ENCODE measurements at regions not wholly inside any gene's neighbourhood (a gene's known extent, or its start where the extent isn't known, plus 50 kb on each side); places are given as distances from the start of the nearest gene placed in this dataset.
"Not testable (repeated sequence)": the region's sequence is repeated elsewhere in the genome, so short reads cannot be mapped to it uniquely, and the experiment has no call there.

- Histone ChIP-seq H3K36me3 (ENCODE audit: control insufficient read depth, insufficient read depth, low read length) (no peaks in the 10 kb centered on the region), H3K27me3 (ENCODE audit: control insufficient read depth, insufficient read depth, low read length) (no peaks in the 10 kb centered on the region), H3K4me3 (ENCODE audit: low read depth, low read length) (no peak overlapping the region)
- no peak for DNase-seq (ENCODE audit: low read depth)
- TF ChIP-seq CTCF (IDR thresholded peaks at IDR 0.05; ENCODE audit: insufficient read depth, low read length, poor library complexity, severe bottlenecking): no peak
Measured at GRCh38 chr2:59233448-59233847, 992.3 kb upstream of the FANCL start.

GRCh38 chr2:59232394-59233165 is 991.5 kb upstream of the FANCL start:
- TF ChIP-seq CTCF (IDR thresholded peaks at IDR 0.05; ENCODE audit: insufficient read depth, low read length, poor library complexity, severe bottlenecking): no peak
- no peak for DNase-seq (ENCODE audit: low read depth)
- H3K36me3 ChIP-seq (ENCODE audit: control insufficient read depth, insufficient read depth, low read length): no peaks in the 10 kb centered on the region

DNA sequence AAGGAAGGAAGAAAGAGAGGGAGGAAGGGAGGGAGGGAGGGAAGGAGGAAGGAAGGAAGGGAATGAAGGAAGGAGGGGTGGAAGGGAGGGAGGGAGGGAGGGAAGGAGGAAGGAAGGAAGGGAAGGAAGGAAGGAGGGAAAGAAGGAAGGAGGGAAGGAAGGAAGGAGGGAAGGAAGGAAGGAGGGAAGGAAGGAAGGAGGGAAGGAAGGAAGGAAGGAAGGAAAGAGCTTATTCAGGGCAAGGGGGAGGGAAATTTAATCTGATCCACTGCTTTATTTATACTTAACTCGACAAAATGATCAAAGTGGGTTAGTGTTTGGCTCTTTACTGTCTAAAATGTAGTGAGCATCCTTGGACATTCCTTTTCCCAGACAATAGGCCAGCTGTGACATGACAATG is 985.2 kb upstream of the FANCL start:
- not testable (repeated sequence) for DNase-seq (ENCODE audit: low read depth); H3K36me3 ChIP-seq (ENCODE audit: control insufficient read depth, insufficient read depth, low read length); H3K4me3 ChIP-seq (ENCODE audit: low read depth, low read length); H3K27me3 ChIP-seq (ENCODE audit: control insufficient read depth, insufficient read depth, low read length)

More at GRCh38 chr2:59232394-59233165, 991.5 kb upstream of the FANCL start:
- Histone ChIP-seq H3K27me3 (ENCODE audit: control insufficient read depth, insufficient read depth, low read length) (no peaks in the 10 kb centered on the region), H3K4me3 (ENCODE audit: low read depth, low read length) (no peak overlapping the region)

GRCh38 chr2:59223742-59224141 is 982.6 kb upstream of the FANCL start:
- H3K27me3 ChIP-seq (ENCODE audit: control insufficient read depth, insufficient read depth, low read length): no peaks in the 10 kb centered on the region
- TF ChIP-seq CTCF (IDR thresholded peaks at IDR 0.05; ENCODE audit: insufficient read depth, low read length, poor library complexity, severe bottlenecking): no peak
- no peak overlapping the region for H3K4me3 ChIP-seq (ENCODE audit: low read depth, low read length)
- no peaks in the 10 kb centered on the region for H3K36me3 ChIP-seq (ENCODE audit: control insufficient read depth, insufficient read depth, low read length)
- DNase-seq (ENCODE audit: low read depth): no peak

- DNase-seq (ENCODE audit: low read depth): no peak
- Histone ChIP-seq H3K4me3 (ENCODE audit: low read depth, low read length) (no peak overlapping the region), H3K36me3 (ENCODE audit: control insufficient read depth, insufficient read depth, low read length) (no peaks in the 10 kb centered on the region), H3K27me3 (ENCODE audit: control insufficient read depth, insufficient read depth, low read length) (no peaks in the 10 kb centered on the region)
- no peak for TF ChIP-seq CTCF (IDR thresholded peaks at IDR 0.05; ENCODE audit: insufficient read depth, low read length, poor library complexity, severe bottlenecking)
Measured at GRCh38 chr2:59217360-59217759, 976.2 kb upstream of the FANCL start.

- DNase-seq (ENCODE audit: low read depth): no peak
- Histone ChIP-seq H3K27me3 (ENCODE audit: control insufficient read depth, insufficient read depth, low read length) (no peaks in the 10 kb centered on the region), H3K4me3 (ENCODE audit: low read depth, low read length) (no peak overlapping the region), H3K36me3 (ENCODE audit: control insufficient read depth, insufficient read depth, low read length) (no peaks in the 10 kb centered on the region)
- TF ChIP-seq CTCF (IDR thresholded peaks at IDR 0.05; ENCODE audit: insufficient read depth, low read length, poor library complexity, severe bottlenecking): no peak
Measured at GRCh38 chr2:59206361-59206760, 965.2 kb upstream of the FANCL start.

Data from kidney epithelial cell (primary cell).